Smooth muscle cell (in vitro differentiated cells): ENCODE measurements at regions not wholly inside any gene's neighbourhood (a gene's known extent, or its start where the extent isn't known, plus 50 kb on each side); places are given as distances from the start of the nearest gene placed in this dataset.

Experiments used
- DNase-seq: peaks from one replicate; lab custom pipeline; 2025; ENCODE audit not compliant: unreplicated experiment; lab: John Stamatoyannopoulos, UW
- H2AFZ ChIP-seq: fragments of 200-600 bp; sonication (generic); 2 replicates; pipeline ENCODE4 v1.6.0; 2016; ENCODE audit warnings: antibody characterized with exemption, low read depth, mild to moderate bottlenecking
- H3F3A ChIP-seq: fragments of 200-600 bp; sonication (generic); 2 replicates; pipeline ENCODE4 v1.6.0; 2017; ENCODE audit warnings: antibody characterized with exemption, low read depth
- H3K27ac ChIP-seq: fragments of 200-600 bp; sonication (generic); 2 replicates; pipeline ENCODE4 v1.5.1; 2016; ENCODE audit warnings: low read depth, mild to moderate bottlenecking
- H3K27me3 ChIP-seq: fragments of 200-600 bp; sonication (generic); 2 replicates; pipeline ENCODE4 v1.6.1; 2016; ENCODE audit warnings: low read depth, mild to moderate bottlenecking
- H3K36me3 ChIP-seq: fragments of 200-600 bp; sonication (generic); 2 replicates; pipeline ENCODE4 v1.5.1; 2016; ENCODE audit warnings: low read depth
- H3K4me1 ChIP-seq: fragments of 200-600 bp; sonication (generic); 2 replicates; pipeline ENCODE4 v1.5.1; 2016; ENCODE audit warnings: low read depth
- H3K4me2 ChIP-seq: fragments of 200-600 bp; sonication (generic); 2 replicates; pipeline ENCODE4 v1.6.0; 2016; ENCODE audit warnings: mild to moderate bottlenecking
- H3K4me3 ChIP-seq: fragments of 200-600 bp; sonication (generic); 2 replicates; pipeline ENCODE4 v1.5.1; 2016; ENCODE audit warnings: mild to moderate bottlenecking
- H3K79me2 ChIP-seq: fragments of 200-600 bp; sonication (generic); 2 replicates; pipeline ENCODE4 v1.6.0; 2016; ENCODE audit warnings: low read depth, mild to moderate bottlenecking
- H3K9ac ChIP-seq: fragments of 200-600 bp; sonication (generic); 2 replicates; pipeline ENCODE4 v1.6.0; 2016; ENCODE audit warnings: low read depth
- H3K9me3 ChIP-seq: fragments of 200-600 bp; sonication (generic); replicated peaks from 2 replicates; pipeline ENCODE4 v1.5.1; 2016; ENCODE audit warnings: low read depth
- H4K20me1 ChIP-seq: fragments of 200-600 bp; sonication (generic); 2 replicates; pipeline ENCODE4 v1.6.0; 2016; ENCODE audit warnings: low read depth
- WGBS: methylation state at CpG from one replicate; pipeline ENCODE4 v1.1.7; 2016; ENCODE audit warnings: low lambda C conversion rate; 5-methylcytosine and 5-hydroxymethylcytosine counted together
- TF ChIP-seq, protein P1 (sequence below): fragments of 200-600 bp; sonication (generic); IDR thresholded peaks from 2 replicates; pipeline ENCODE4 v1.5.1; 2017; ENCODE audit warnings: borderline replicate concordance, mild to moderate bottlenecking, antibody characterized with exemption; ENCODE audit not compliant: insufficient read depth, poor library complexity, severe bottlenecking

DNA sequence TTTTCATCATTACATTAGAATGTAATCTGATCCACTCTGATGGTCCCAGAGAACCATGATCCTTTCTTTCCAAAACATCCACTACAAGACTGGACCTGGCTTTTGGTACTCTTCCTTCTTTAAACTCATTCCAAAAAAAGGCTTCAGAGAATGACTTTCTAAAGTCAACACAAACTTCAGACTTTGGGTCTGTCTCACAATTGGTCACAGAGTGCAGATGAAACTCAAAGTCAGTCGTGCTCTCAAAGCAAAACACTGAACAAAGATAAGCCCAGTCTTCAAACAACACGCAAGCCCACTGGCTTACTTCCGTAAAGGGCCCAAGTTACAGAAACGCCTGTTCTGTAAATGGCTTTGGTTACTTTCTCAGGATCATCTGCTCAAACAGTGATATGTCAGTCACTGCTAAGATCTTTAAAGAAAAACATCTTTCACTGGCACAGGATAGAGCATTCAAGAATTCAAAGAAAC, 250.9 kb upstream of the MKLN1 start:
- Histone ChIP-seq H3K9me3 (no peaks in the 10 kb centered on the region), H3K4me2 (peak overlapping the region; percentile 76), H3K9ac (peak overlapping the region; percentile 57), H4K20me1 (peaks cover 5% of the 10 kb centered on the region), H3K36me3 (no peaks in the 10 kb centered on the region), H3K4me3 (no peak overlapping the region), H3K4me1 (peaks cover 19% of the 10 kb centered on the region), H2AFZ (peak overlapping the region; percentile 59), H3K79me2 (peaks cover 26% of the 10 kb centered on the region), H3F3A (peaks cover 3% of the 10 kb centered on the region), H3K27me3 (no peaks in the 10 kb centered on the region), H3K27ac (peak overlapping the region; percentile 91)
- no peak for DNase-seq
- TF ChIP-seq, protein P1, sequence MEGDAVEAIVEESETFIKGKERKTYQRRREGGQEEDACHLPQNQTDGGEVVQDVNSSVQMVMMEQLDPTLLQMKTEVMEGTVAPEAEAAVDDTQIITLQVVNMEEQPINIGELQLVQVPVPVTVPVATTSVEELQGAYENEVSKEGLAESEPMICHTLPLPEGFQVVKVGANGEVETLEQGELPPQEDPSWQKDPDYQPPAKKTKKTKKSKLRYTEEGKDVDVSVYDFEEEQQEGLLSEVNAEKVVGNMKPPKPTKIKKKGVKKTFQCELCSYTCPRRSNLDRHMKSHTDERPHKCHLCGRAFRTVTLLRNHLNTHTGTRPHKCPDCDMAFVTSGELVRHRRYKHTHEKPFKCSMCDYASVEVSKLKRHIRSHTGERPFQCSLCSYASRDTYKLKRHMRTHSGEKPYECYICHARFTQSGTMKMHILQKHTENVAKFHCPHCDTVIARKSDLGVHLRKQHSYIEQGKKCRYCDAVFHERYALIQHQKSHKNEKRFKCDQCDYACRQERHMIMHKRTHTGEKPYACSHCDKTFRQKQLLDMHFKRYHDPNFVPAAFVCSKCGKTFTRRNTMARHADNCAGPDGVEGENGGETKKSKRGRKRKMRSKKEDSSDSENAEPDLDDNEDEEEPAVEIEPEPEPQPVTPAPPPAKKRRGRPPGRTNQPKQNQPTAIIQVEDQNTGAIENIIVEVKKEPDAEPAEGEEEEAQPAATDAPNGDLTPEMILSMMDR = no peak
- WGBS = 17% methylated on average over 4 of the region's 4 CpGs

DNA sequence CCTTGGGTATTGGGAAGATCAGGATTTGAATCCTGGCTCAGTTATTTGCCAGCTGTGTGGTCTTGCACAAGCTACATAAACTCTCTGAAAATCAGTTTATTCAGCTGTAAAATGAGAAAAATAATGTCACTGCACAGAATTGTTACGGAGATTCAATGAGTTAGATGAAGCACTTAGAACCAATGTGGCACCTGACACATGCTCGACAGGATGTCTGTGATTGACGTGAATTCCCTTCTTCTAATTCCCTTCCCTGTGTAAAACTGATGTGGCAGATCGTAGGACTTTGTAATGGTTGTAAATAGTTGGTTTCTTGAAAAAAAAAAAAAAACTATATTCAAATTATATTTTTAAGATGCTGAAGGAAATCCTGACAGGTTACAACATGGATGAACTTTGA, 249.9 kb upstream of the MKLN1 start:
- no peaks in the 10 kb centered on the region for H3K9me3 ChIP-seq
- H3K36me3 ChIP-seq = no peaks in the 10 kb centered on the region
- peaks cover 3% of the 10 kb centered on the region for H3F3A ChIP-seq
- peaks cover 5% of the 10 kb centered on the region for H4K20me1 ChIP-seq
- H3K27me3 ChIP-seq = no peaks in the 10 kb centered on the region
- no peak overlapping the region for H3K4me2 ChIP-seq
- peaks cover 21% of the 10 kb centered on the region for H3K79me2 ChIP-seq
- 72% methylated on average over 4 of the region's 4 CpGs for WGBS
- no peak overlapping the region for H2AFZ ChIP-seq
- no peak overlapping the region for H3K9ac ChIP-seq
- DNase-seq = no peak
- H3K4me1 ChIP-seq = peaks cover 14% of the 10 kb centered on the region
- TF ChIP-seq, protein P1 = no peak
- H3K4me3 ChIP-seq = no peak overlapping the region
- peak overlapping the region; percentile 91 for H3K27ac ChIP-seq

DNA sequence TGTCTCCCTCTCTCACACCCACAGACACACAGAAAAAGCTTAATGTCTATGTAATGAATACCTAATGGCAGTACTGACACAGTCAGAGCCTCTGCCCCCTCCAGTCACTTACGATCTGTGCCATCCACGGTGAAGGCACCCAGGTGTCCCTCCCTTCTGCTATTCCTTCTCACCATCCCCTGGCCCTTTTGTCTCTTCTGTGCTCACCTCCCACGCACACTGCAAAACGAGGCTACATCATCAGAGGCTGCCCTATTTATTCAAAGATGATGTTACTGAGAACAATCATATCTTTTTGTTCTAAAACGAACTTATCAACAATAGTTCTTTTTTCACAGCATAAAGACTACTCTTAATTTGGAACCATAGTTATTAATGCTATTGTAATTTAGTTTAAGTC, 246.9 kb upstream of the MKLN1 start:
- Histone ChIP-seq H3K27me3 (no peaks in the 10 kb centered on the region), H3K27ac (no peak overlapping the region), H3K4me3 (no peak overlapping the region), H3K4me2 (no peak overlapping the region), H3K79me2 (peaks cover 36% of the 10 kb centered on the region), H3K9ac (no peak overlapping the region), H2AFZ (no peak overlapping the region), H3K9me3 (no peaks in the 10 kb centered on the region), H3K36me3 (no peaks in the 10 kb centered on the region), H3K4me1 (peaks cover 14% of the 10 kb centered on the region), H4K20me1 (peaks cover 5% of the 10 kb centered on the region), H3F3A (peaks cover 3% of the 10 kb centered on the region)
- TF ChIP-seq, protein P1 = no peak
- WGBS = 90% methylated on average over 5 of the region's 5 CpGs
- DNase-seq = no peak

DNA sequence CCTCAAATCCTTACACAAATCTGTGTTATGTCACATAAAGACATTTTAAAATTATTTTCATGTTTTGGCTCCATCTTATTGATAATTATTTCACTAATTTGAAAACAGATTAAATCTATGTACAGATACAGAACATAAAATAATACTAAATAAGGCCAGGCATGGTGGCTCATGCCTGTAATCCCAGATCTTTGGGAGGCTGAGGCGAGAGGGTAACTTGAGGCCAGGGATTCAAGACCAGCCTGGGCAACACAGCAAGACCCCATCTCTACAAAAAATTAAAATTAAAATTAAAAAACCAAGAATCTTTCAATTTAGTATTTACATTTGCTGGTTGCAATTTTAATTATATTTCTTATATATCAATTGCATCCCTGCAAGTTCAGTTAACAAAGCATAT, 246.4 kb upstream of the MKLN1 start:
- peaks cover 36% of the 10 kb centered on the region for H3K79me2 ChIP-seq
- H3F3A ChIP-seq = peaks cover 3% of the 10 kb centered on the region
- H4K20me1 ChIP-seq = peaks cover 5% of the 10 kb centered on the region
- no peak overlapping the region for H3K4me2 ChIP-seq
- H3K9me3 ChIP-seq = no peaks in the 10 kb centered on the region
- H2AFZ ChIP-seq = no peak overlapping the region
- DNase-seq = no peak
- 91% methylated on average over 1 of the region's 1 CpG for WGBS
- TF ChIP-seq, protein P1 = no peak
- H3K36me3 ChIP-seq = no peaks in the 10 kb centered on the region
- H3K4me1 ChIP-seq = peaks cover 9% of the 10 kb centered on the region
- H3K4me3 ChIP-seq = no peak overlapping the region
- H3K27me3 ChIP-seq = no peaks in the 10 kb centered on the region
- no peak overlapping the region for H3K27ac ChIP-seq
- no peak overlapping the region for H3K9ac ChIP-seq
